ENCODE measurements at regions not wholly inside any gene's neighbourhood (a gene's known extent, or its start where the extent isn't known, plus 50 kb on each side); places are given as distances from the start of the nearest gene placed in this dataset.

GRCh38 chr1:72734415-72734814, 452.1 kb upstream of the NEGR1 start:
- DNase-seq = no peak

GRCh38 chr1:72724951-72725861, 442.9 kb upstream of the NEGR1 start:
- DNase-seq = no peak

- DNase-seq = no peak
Measured at GRCh38 chr1:72705921-72706320, 423.6 kb upstream of the NEGR1 start.

GRCh38 chr1:72704841-72705477, 422.6 kb upstream of the NEGR1 start:
- DNase-seq = no peak

- DNase-seq = no peak
Measured at GRCh38 chr1:72697410-72697809, 415.1 kb upstream of the NEGR1 start.

GRCh38 chr1:72693899-72694298, 411.6 kb upstream of the NEGR1 start:
- no peak for DNase-seq

- DNase-seq = no peak
Measured at GRCh38 chr1:72693376-72693775, 411.0 kb upstream of the NEGR1 start.

GRCh38 chr1:72690871-72691270, 408.5 kb upstream of the NEGR1 start:
- no peak for DNase-seq

GRCh38 chr1:72678683-72679082, 396.3 kb upstream of the NEGR1 start:
- no peak for DNase-seq

GRCh38 chr1:72670902-72671301, 388.6 kb upstream of the NEGR1 start:
- no peak for DNase-seq

GRCh38 chr1:72662918-72663317, 380.6 kb upstream of the NEGR1 start:
- no peak for DNase-seq

- DNase-seq = no peak
Measured at GRCh38 chr1:72650843-72651435, 368.6 kb upstream of the NEGR1 start.

- DNase-seq = no peak
Measured at GRCh38 chr1:72649991-72650390, 367.7 kb upstream of the NEGR1 start.

GRCh38 chr1:72649211-72649888, 367.0 kb upstream of the NEGR1 start:
- DNase-seq = no peak

GRCh38 chr1:72648465-72648864, 366.1 kb upstream of the NEGR1 start:
- no peak for DNase-seq

- DNase-seq = no peak
Measured at GRCh38 chr1:72643142-72643541, 360.8 kb upstream of the NEGR1 start.

GRCh38 chr1:72637593-72637992, 355.3 kb upstream of the NEGR1 start:
- DNase-seq = no peak

GRCh38 chr1:72636631-72637030, 354.3 kb upstream of the NEGR1 start:
- DNase-seq = no peak

GRCh38 chr1:72635719-72636118, 353.4 kb upstream of the NEGR1 start:
- DNase-seq = no peak

- DNase-seq = no peak
Measured at GRCh38 chr1:72634946-72635345, 352.6 kb upstream of the NEGR1 start.

- DNase-seq = no peak
Measured at GRCh38 chr1:72631449-72631848, 349.1 kb upstream of the NEGR1 start.

- DNase-seq = no peak
Measured at GRCh38 chr1:72623299-72623708, 341.0 kb upstream of the NEGR1 start.

- DNase-seq = no peak
Measured at GRCh38 chr1:72620453-72620852, 338.1 kb upstream of the NEGR1 start.

Data from SIG-M5 (cell line).